GM12878 (cell line): ENCODE measurements at regions not wholly inside any gene's neighbourhood (a gene's known extent, or its start where the extent isn't known, plus 50 kb on each side); places are given as distances from the start of the nearest gene placed in this dataset.

ENCODE experiments used
- ATAC-seq: fragments of 200-7000 bp; cut with Tn5 transposase; 3 replicates; pipeline ENCODE4 v1.9.1; 2020; ENCODE audit warnings: mild to moderate bottlenecking, moderate library complexity
- BruUV-seq: library from RNA; stranded (reverse); fragments of 400-500 nt; replicated peaks from 2 replicates; lab custom pipeline; 2021; lab: Mats Ljungman, UMichigan
- CTCF ChIA-PET: fragments of 300-600 bp; sonication (Branson Sonifier 250); formaldehyde crosslinking; extraction: SDS; loops from one replicate; lab custom pipeline; 2021; ENCODE audit warnings: inconsistent platforms; lab: Yijun Ruan, JAX
- POLR2A ChIA-PET: fragments of 350-600 bp; formaldehyde crosslinking; extraction: SDS; loops from one replicate; lab custom pipeline; 2021; ENCODE audit warnings: inconsistent platforms; lab: Charles Lee
- RAD21 ChIA-PET: fragments of 300-600 bp; sonication (Branson Sonifier 250); formaldehyde crosslinking; loops from one replicate; lab custom pipeline; 2023; ENCODE audit warnings: antibody characterized with exemption; ENCODE audit not compliant: unreplicated experiment; lab: Charles Lee
- SMC1A ChIA-PET: fragments of 300-600 bp; sonication (Branson Sonifier 250); formaldehyde crosslinking; loops from one replicate; lab custom pipeline; 2023; ENCODE audit not compliant: unreplicated experiment, uncharacterized antibody; lab: Charles Lee
- DNase-seq: peaks from one replicate; pipeline ENCODE4 v3.0.0-alpha.2; 2011; ENCODE audit warnings: low read depth, low spot score
- FAIRE-seq: peaks from 3 replicates; lab custom pipeline; 2011; peaks lifted over from hg19 to GRCh38; lab: Jason Lieb, UNC
- H2AFZ ChIP-seq: 2 replicates; pipeline ENCODE4 v1.6.0; 2011; ENCODE audit warnings: low read depth, low read length, control low read depth; ENCODE audit not compliant: control insufficient read depth
- H3K27ac ChIP-seq: 2 replicates; pipeline ENCODE4 v1.5.1; 2011; ENCODE audit warnings: control low read depth; ENCODE audit not compliant: control insufficient read depth, insufficient read depth
- H3K27me3 ChIP-seq, 2 experiments: replicated peaks in 1 of 2; 2 replicates each; pipeline versions ENCODE4 v1.6.0 to v1.6.1; 2011; ENCODE audit warnings: low read length in 1 of 2; ENCODE audit not compliant: control insufficient read depth in 2 of 2, insufficient read depth in 2 of 2
- H3K36me3 ChIP-seq, 2 experiments: 2 replicates each; pipeline ENCODE4 v1.5.1; 2011; ENCODE audit warnings: low read length in 1 of 2; ENCODE audit not compliant: control insufficient read depth in 2 of 2, insufficient read depth in 2 of 2
- H3K4me1 ChIP-seq: 2 replicates; pipeline ENCODE4 v1.6.1; 2011; ENCODE audit warnings: mild to moderate bottlenecking, low read length, moderate library complexity, mixed read lengths; ENCODE audit not compliant: control insufficient read depth, insufficient read depth
- H3K4me2 ChIP-seq: 2 replicates; pipeline ENCODE4 v1.6.0; 2011; ENCODE audit warnings: control low read depth; ENCODE audit not compliant: control insufficient read depth, insufficient read depth
- H3K4me3 ChIP-seq: fragments of 200-600 bp; sonication (generic); 2 replicates; pipeline ENCODE4 v1.5.1; 2016
- H3K79me2 ChIP-seq: 2 replicates; pipeline ENCODE4 v1.6.0; 2011; ENCODE audit warnings: low read length; ENCODE audit not compliant: control insufficient read depth, insufficient read depth
- H3K9ac ChIP-seq: 2 replicates; pipeline ENCODE4 v1.8.0; 2011; ENCODE audit warnings: low read length, control low read depth, mixed read lengths; ENCODE audit not compliant: control insufficient read depth, insufficient read depth
- H3K9me3 ChIP-seq: replicated peaks from 3 replicates; pipeline ENCODE4 v1.5.1; 2011; ENCODE audit warnings: mild to moderate bottlenecking, low read length; ENCODE audit not compliant: control insufficient read depth, insufficient read depth
- H4K20me1 ChIP-seq: 2 replicates; pipeline ENCODE4 v1.6.0; 2011; ENCODE audit not compliant: control insufficient read depth, insufficient read depth
- CBX3 ChIP-seq: fragments of 200-600 bp; sonication (generic); IDR thresholded peaks from 2 replicates; pipeline ENCODE4 v1.6.1; 2016; ENCODE audit warnings: low read depth, borderline replicate concordance
- GABPA ChIP-seq: IDR thresholded peaks from 2 replicates; pipeline ENCODE4 v1.6.1; 2014; ENCODE audit warnings: antibody characterized with exemption, low read depth, mild to moderate bottlenecking, inconsistent platforms
- HDAC6 ChIP-seq: fragments of 200-600 bp; sonication (generic); IDR thresholded peaks from one replicate; pipeline ENCODE4 v1.8.0; 2017; ENCODE audit warnings: antibody characterized with exemption; ENCODE audit not compliant: unreplicated experiment
- IRF4 ChIP-seq: IDR thresholded peaks from 2 replicates; pipeline ENCODE4 v1.6.1; 2011; ENCODE audit warnings: low read depth, low read length
- POLR2AphosphoS2 ChIP-seq: IDR thresholded peaks from 2 replicates; pipeline ENCODE4 v1.6.1; 2011; ENCODE audit warnings: low read depth, mild to moderate bottlenecking, low read length, improper control_type of control experiment, moderate library complexity
- RB1 ChIP-seq: fragments of 450-650 bp; formaldehyde crosslinking; IDR thresholded peaks from 2 replicates; pipeline ENCODE4 v1.6.1; 2017; ENCODE audit warnings: mild to moderate bottlenecking, borderline replicate concordance
- RCOR1 ChIP-seq: conservative IDR thresholded peaks from 2 replicates; pipeline ENCODE4 v1.6.1; 2012; ENCODE audit warnings: low read depth, low read length, improper control_type of control experiment
- SREBF1 ChIP-seq: IDR thresholded peaks from 2 replicates; pipeline ENCODE4 v1.6.1; 2012; ENCODE audit warnings: mild to moderate bottlenecking, low read length
- TAF1 ChIP-seq: IDR thresholded peaks from 2 replicates; pipeline ENCODE4 v1.6.1; 2011; ENCODE audit warnings: mild to moderate bottlenecking, low read depth, low read length, borderline replicate concordance
- WGBS: methylation state at CpG from one replicate; pipeline ENCODE4 v1.1.6; 2016; ENCODE audit warnings: low lambda C conversion rate; ENCODE audit not compliant: insufficient replicate concordance, insufficient coverage; ENCODE audit errors: missing lambda C conversion rate; 5-methylcytosine and 5-hydroxymethylcytosine counted together
- in situ Hi-C: fragments of 300-500 bp; cut with MboI; formaldehyde crosslinking; loops from 9 replicates; pipeline ENCODE4 v1.14.3; 2018; ENCODE audit warnings: mixed read lengths
- intact Hi-C: fragments of 100-400 bp; cut with micrococcal nuclease; formaldehyde crosslinking; loops from one replicate; pipeline ENCODE4 v1.14.2; 2022; ENCODE audit not compliant: unreplicated experiment
- TF ChIP-seq, protein P1 (sequence below): fragments of 450-650 bp; formaldehyde crosslinking; IDR thresholded peaks from 2 replicates; pipeline ENCODE4 v1.5.0; 2022; ENCODE audit warnings: mild to moderate bottlenecking, missing genetic modification characterization
- TF ChIP-seq, protein P2 (sequence below): fragments of 450-650 bp; IDR thresholded peaks from 2 replicates; pipeline ENCODE4 v1.6.1; 2017; ENCODE audit warnings: mild to moderate bottlenecking, moderate library complexity

DNA sequence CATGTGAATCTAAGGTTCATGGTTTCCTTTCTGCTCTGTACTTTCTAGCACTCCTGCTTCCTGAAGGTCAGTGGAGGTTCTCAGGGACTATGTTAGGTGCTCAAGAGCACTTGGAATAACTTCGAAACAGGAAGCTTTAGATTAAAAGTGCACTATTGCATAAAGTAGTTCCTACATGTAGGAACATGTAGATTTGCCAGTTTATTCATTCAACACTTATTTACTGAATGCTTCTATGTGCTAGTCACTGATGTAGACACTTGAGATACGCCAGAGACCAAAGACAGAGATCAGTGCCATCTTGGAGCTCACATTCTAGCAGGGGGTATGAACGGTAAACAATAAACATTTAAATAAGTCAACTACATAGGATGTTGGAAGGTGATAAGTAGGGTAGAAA, 87.7 kb downstream of the DHRS2 start:
- RAD21 ChIA-PET: no interaction called here
- FAIRE-seq (no peak), ATAC-seq (no peak), DNase-seq (no peak)
- H4K20me1 ChIP-seq: no peaks in the 10 kb centered on the region
- in situ Hi-C loops: loop anchor here (10.0 kb wide), 1 partner anchor 191 kb away; no protein-coding TSS in a partner anchor
- intact Hi-C loops: no loop called here
- CTCF ChIA-PET: interaction anchor here (0.7 kb wide), 1 partner anchor 92 kb away, joined by 4 read pairs; no protein-coding TSS in a partner anchor
- H3K4me2 ChIP-seq: no peak overlapping the region
- no peak overlapping the region for H3K4me3 ChIP-seq
- BruUV-seq: no TSS peak
- peaks cover 0 to 3% of the 10 kb centered on the region in 2 experiments; a peak in 1 of 4 replicates for H3K27me3 ChIP-seq
- H3K36me3 ChIP-seq: no peaks in the 10 kb centered on the region
- no peak overlapping the region for H3K27ac ChIP-seq
- POLR2A ChIA-PET: no interaction called here
- H3K9me3 ChIP-seq: no peaks in the 10 kb centered on the region
- H3K9ac ChIP-seq: no peak overlapping the region
- no peak overlapping the region for H2AFZ ChIP-seq
- SMC1A ChIA-PET: no interaction called here
- no peaks in the 10 kb centered on the region for H3K79me2 ChIP-seq
- 11% methylated on average over 3 of the region's 3 CpGs for WGBS
- TF ChIP-seq HDAC6 (no peak), RCOR1 (no peak), RB1 (no peak), CBX3 (no peak), IRF4 (no peak)
- no peaks in the 10 kb centered on the region for H3K4me1 ChIP-seq

DNA sequence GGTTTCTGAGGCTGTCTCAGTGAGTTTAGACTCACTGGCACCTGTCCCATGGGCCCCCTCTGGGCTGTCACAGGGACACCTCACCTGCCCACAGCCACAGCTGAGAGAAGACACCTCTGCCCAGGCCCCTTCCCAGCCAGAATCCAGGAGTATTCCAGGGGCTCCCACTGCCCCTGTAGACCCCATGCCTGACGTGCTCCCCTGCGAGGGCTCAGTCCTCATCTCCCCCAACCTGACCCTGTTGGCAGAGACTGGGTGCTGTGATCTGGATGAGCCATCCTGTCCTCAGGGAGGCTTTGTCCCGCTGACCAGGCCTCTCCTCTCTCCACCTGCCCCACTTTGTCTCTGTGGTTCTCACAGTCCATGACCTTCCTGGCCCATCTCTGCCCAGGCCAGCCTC, 89.4 kb downstream of the DHRS2 start:
- in situ Hi-C loops (loop anchor here (10.0 kb wide), 1 partner anchor 189 kb away; no protein-coding TSS in a partner anchor), intact Hi-C loops (loop anchor here (5.0 kb wide), 2 partner anchors 138 to 202 kb away; no protein-coding TSS in a partner anchor)
- Histone ChIP-seq H3K4me3 (no peak overlapping the region), H3K9ac (no peak overlapping the region), H3K4me2 (no peak overlapping the region), H3K36me3 (no peaks in the 10 kb centered on the region), H3K9me3 (no peaks in the 10 kb centered on the region), H3K27ac (no peak overlapping the region), H3K79me2 (no peaks in the 10 kb centered on the region), H2AFZ (no peak overlapping the region), H3K27me3 (no peaks in the 10 kb centered on the region), H4K20me1 (no peaks in the 10 kb centered on the region), H3K4me1 (no peaks in the 10 kb centered on the region)
- WGBS: 0% methylated on average over 3 of the region's 3 CpGs
- FAIRE-seq: no peak
- DNase-seq: no peak
- POLR2A ChIA-PET: no interaction called here
- RAD21 ChIA-PET: no interaction called here
- BruUV-seq: no TSS peak
- CTCF ChIA-PET: no interaction called here
- SMC1A ChIA-PET: no interaction called here
- ATAC-seq: no peak
- no peak for TF ChIP-seq TAF1
- TF ChIP-seq, protein P1, sequence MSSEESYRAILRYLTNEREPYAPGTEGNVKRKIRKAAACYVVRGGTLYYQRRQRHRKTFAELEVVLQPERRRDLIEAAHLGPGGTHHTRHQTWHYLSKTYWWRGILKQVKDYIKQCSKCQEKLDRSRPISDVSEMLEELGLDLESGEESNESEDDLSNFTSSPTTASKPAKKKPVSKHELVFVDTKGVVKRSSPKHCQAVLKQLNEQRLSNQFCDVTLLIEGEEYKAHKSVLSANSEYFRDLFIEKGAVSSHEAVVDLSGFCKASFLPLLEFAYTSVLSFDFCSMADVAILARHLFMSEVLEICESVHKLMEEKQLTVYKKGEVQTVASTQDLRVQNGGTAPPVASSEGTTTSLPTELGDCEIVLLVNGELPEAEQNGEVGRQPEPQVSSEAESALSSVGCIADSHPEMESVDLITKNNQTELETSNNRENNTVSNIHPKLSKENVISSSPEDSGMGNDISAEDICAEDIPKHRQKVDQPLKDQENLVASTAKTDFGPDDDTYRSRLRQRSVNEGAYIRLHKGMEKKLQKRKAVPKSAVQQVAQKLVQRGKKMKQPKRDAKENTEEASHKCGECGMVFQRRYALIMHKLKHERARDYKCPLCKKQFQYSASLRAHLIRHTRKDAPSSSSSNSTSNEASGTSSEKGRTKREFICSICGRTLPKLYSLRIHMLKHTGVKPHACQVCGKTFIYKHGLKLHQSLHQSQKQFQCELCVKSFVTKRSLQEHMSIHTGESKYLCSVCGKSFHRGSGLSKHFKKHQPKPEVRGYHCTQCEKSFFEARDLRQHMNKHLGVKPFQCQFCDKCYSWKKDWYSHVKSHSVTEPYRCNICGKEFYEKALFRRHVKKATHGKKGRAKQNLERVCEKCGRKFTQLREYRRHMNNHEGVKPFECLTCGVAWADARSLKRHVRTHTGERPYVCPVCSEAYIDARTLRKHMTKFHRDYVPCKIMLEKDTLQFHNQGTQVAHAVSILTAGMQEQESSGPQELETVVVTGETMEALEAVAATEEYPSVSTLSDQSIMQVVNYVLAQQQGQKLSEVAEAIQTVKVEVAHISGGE (CRISPR knock-in tag): no peak
- TF ChIP-seq SREBF1: no peak
- no peak for TF ChIP-seq POLR2AphosphoS2
- TF ChIP-seq, protein P2, sequence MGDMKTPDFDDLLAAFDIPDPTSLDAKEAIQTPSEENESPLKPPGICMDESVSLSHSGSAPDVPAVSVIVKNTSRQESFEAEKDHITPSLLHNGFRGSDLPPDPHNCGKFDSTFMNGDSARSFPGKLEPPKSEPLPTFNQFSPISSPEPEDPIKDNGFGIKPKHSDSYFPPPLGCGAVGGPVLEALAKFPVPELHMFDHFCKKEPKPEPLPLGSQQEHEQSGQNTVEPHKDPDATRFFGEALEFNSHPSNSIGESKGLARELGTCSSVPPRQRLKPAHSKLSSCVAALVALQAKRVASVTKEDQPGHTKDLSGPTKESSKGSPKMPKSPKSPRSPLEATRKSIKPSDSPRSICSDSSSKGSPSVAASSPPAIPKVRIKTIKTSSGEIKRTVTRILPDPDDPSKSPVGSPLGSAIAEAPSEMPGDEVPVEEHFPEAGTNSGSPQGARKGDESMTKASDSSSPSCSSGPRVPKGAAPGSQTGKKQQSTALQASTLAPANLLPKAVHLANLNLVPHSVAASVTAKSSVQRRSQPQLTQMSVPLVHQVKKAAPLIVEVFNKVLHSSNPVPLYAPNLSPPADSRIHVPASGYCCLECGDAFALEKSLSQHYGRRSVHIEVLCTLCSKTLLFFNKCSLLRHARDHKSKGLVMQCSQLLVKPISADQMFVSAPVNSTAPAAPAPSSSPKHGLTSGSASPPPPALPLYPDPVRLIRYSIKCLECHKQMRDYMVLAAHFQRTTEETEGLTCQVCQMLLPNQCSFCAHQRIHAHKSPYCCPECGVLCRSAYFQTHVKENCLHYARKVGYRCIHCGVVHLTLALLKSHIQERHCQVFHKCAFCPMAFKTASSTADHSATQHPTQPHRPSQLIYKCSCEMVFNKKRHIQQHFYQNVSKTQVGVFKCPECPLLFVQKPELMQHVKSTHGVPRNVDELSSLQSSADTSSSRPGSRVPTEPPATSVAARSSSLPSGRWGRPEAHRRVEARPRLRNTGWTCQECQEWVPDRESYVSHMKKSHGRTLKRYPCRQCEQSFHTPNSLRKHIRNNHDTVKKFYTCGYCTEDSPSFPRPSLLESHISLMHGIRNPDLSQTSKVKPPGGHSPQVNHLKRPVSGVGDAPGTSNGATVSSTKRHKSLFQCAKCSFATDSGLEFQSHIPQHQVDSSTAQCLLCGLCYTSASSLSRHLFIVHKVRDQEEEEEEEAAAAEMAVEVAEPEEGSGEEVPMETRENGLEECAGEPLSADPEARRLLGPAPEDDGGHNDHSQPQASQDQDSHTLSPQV: no peak
- TF ChIP-seq GABPA: no peak
